ENCODE measurements at regions not wholly inside any gene's neighbourhood (a gene's known extent, or its start where the extent isn't known, plus 50 kb on each side); places are given as distances from the start of the nearest gene placed in this dataset.
A peak's percentile ranks its signal among the peaks of the same experiment; 100 is the strongest.
"Not testable (repeated sequence)": the region's sequence is repeated elsewhere in the genome, so short reads cannot be mapped to it uniquely, and the experiment has no call there.

GRCh38 chr3:66910266-66911055 lies 87.6 kb upstream of the KBTBD8 start:
- no peak for FAIRE-seq

DNA sequence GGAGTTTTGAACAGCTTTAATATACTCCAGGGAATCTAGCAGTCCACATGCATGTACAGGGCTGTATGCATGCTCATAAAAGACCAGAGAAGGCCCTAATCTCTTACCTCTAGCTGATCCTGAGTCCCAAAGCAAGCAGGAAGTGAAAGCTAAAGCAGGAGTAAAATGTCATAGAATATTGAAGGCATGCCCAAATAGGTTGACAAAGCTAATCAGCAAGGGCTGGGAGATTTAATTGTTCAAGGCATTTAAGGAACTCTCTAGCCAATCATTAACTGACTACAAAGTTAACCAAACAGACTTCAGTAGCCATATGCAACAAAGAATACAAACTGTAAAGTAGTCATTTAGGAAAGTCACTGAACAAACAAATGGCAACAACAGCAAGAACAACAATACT lies 85.8 kb upstream of the KBTBD8 start:
- no peak for FAIRE-seq

More at GRCh38 chr3:66910266-66911055, 87.6 kb upstream of the KBTBD8 start:
- no peak for DNase-seq (ENCODE audit: insufficient read length, low spot score)

GRCh38 chr3:66922058-66922457 lies 76.0 kb upstream of the KBTBD8 start:
- DNase-seq (ENCODE audit: insufficient read length, low spot score) (no peak), FAIRE-seq (no peak)

More for the DNA sequence above, 85.8 kb upstream of the KBTBD8 start:
- no peak for DNase-seq (ENCODE audit: insufficient read length, low spot score)

GRCh38 chr3:66923969-66924368 lies 74.1 kb upstream of the KBTBD8 start:
- FAIRE-seq (no peak), DNase-seq (ENCODE audit: insufficient read length, low spot score) (no peak)

GRCh38 chr3:66928252-66928651 lies 69.9 kb upstream of the KBTBD8 start:
- FAIRE-seq (no peak), DNase-seq (ENCODE audit: insufficient read length, low spot score) (no peak)

DNA sequence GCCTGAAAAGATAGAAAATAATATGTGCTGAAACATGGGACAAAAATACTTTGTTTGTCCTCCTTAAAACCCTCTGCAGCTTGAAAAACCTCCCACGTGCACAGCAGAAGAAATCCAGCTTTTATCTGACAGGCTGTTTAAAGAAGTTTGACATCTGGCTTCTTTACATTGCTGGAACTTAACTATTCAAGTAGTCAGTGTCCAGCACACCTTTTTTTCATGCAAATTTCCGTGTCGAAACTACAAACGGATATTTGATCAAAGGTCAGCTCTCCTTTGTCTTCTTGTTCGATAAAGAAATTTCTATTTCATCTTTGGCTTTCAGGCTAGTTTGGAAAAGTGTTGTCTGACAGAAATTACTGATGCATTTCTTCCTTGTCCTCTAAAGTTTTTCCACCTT lies 66.8 kb upstream of the KBTBD8 start:
- DNase-seq (ENCODE audit: insufficient read length, low spot score) (no peak), FAIRE-seq (no peak)

DNA sequence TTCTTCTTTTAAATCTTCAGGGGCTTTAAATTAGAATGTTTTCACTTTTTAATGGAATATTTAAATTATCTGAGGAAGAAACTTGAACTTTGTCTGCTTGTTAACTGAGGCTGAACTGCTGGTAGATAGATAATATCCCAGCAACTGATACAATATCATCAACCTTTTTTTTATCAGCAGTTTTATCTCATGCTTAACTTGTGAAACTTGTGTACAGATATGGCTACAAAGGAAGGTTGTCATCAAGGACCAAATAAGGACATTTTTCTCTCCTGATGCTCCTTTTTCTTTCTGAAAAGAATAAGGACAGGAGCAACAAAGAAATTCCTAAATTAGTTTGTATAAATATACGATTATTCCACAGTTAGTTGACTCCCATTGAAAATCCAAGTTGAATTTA lies 66.4 kb upstream of the KBTBD8 start:
- DNase-seq (ENCODE audit: insufficient read length, low spot score) (no peak), FAIRE-seq (no peak)

GRCh38 chr3:66933233-66933632 lies 64.9 kb upstream of the KBTBD8 start:
- DNase-seq (ENCODE audit: insufficient read length, low spot score) (no peak), FAIRE-seq (no peak)

DNA sequence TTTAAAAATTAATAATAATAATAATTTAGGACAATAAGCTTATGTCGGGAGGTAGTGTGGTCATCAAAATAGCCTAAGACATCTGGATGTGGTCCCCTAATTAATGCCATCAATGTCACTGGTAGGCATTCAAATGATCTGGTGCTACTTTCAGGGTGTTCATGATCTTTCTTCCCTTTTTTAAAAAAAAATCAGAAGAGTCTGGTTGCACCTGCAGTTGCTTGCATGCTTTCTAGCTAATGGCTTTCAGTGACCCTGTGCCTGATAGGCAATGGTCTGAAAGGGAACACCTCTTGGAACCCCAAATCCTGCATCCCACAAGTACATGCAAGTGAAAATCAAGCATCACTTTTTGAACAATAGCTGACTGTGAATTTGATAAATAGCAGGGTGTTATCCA lies 64.1 kb upstream of the KBTBD8 start:
- no peak for DNase-seq (ENCODE audit: insufficient read length, low spot score)
- no peak for FAIRE-seq

DNA sequence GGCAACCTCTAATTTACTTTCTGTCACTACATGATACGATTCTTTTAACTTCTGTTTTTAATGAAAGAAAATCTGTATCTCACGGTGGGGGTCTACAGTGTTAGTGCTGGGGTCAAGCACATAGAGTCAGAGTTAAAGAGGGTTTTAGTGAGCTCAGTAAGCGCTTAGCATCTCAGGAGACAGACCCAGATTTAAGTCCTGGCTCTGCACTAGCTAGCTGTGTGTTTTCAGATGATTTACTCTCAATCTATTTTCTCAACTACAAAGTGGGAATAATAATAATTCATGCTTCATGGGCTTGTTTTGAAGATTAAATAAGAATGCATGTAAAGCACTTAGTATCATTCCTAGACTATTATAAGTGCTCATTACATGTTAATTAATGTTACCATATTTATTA lies 63.4 kb upstream of the KBTBD8 start:
- DNase-seq (ENCODE audit: insufficient read length, low spot score) (no peak), FAIRE-seq (no peak)

GRCh38 chr3:66937041-66937440 lies 61.1 kb upstream of the KBTBD8 start:
- DNase-seq (ENCODE audit: insufficient read length, low spot score); FAIRE-seq: not testable (repeated sequence)

- no peak for FAIRE-seq
- DNase-seq (ENCODE audit: insufficient read length, low spot score), result peak; percentile 40
These were observed 59.7 kb upstream of the KBTBD8 start for GRCh38 chr3:66938338-66938963.

GRCh38 chr3:66948041-66948440 lies 50.1 kb upstream of the KBTBD8 start:
- no peak for FAIRE-seq
- DNase-seq (ENCODE audit: insufficient read length, low spot score), result no peak
